Stimulated activated naive CD8-positive, alpha-beta T cell treated with anti-CD3 and anti-CD28 coated beads, Interleukin-15, Interleukin-2, amounts not matched to agents 100 U/mL and 50 U/mL, for 24 hours (primary cell): ENCODE measurements at regions not wholly inside any gene's neighbourhood (a gene's known extent, or its start where the extent isn't known, plus 50 kb on each side); places are given as distances from the start of the nearest gene placed in this dataset.
A peak's percentile ranks its signal among the peaks of the same experiment; 100 is the strongest.

Experiments
- ATAC-seq: fragments of 150-1000 bp; cut with Tn5 transposase; one replicate; pipeline ENCODE4 v1.10.0; 2021
- DNase-seq: peaks from one replicate; pipeline ENCODE4 v3.0.0; 2021

DNA sequence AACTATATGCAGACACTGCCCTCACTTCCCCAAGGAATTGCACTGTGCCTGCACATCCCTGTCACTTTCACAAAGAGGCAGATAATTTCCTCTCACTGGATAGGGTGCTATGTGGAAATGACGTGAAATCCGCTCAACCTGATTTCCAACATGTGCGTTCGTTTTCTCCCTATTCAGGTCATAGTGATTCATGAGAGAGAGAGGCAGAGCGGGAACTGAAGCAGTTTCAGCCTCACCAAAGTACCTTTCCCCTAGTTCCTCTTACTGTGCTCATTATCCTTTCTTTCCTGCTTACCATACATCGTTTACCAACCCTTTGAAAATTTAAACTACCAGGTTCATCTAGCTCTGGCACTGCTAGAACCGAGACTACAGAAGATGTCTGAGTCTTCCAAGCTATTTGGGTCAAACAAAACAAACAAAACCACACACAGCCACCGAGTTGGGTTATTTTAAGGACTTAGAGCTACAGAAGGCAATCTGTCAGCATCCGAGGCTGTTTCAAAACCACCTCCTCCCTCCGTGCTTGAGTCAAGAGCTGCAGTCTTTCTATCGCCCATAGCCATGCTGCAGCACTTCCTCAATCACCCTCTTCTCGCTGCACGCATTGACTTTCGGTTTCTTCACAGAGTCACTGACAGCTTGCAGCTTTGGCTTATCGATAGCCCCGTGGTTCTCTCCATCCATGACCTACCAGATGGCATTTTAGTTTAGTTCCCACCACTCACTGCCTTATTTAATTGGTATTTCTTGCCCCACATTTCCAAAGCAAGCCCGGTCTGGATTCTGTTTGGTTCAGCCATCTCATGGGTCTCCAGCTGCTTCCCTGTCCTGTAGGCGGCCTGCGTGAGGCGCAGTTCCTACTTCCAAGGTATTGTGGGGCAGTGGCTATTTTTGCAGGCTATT is 1395.8 kb downstream of the EFNB2 start:
- peak; percentile 85 for ATAC-seq
- peak; percentile 56 for DNase-seq

DNA sequence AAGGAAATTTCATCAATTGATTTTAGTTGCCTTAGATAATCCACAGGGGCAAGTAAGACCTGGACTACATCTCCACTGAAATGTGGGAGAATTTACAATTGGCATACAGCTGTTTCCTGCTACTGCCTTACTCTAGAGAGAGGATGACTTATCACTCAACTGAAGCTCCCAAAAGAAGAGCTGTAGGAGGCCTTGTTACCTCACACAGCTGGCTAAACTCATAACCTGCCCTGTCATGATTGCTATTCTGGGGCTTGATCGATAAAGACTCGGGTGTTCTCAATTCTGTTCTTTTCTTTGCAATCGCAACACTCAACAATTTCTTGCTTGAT is 1396.4 kb downstream of the EFNB2 start:
- ATAC-seq (peak; percentile 22), DNase-seq (no peak)

GRCh38 chr13:105135852-105136615 is 1399.4 kb downstream of the EFNB2 start:
- no peak for DNase-seq
- no peak for ATAC-seq

DNA sequence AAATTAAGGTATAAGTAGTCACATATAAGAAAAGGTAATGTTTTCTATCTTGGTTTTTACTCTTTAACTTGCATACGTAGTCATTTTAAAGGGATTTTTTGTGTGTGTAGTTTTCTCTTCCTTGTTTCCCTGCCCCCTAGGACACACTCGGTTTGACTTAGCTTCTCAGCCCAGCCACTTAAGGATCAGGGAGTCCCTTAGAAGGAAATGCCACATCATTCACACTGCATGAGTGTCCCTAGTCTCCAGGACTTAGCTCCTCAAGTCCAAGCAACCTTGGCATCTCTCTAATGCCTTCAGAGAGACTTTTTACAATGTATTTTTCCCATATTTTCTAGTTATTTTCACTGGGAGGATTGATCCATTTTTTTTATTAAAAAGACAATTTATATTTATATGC is 1407.7 kb downstream of the EFNB2 start:
- no peak for DNase-seq
- ATAC-seq: no peak

DNA sequence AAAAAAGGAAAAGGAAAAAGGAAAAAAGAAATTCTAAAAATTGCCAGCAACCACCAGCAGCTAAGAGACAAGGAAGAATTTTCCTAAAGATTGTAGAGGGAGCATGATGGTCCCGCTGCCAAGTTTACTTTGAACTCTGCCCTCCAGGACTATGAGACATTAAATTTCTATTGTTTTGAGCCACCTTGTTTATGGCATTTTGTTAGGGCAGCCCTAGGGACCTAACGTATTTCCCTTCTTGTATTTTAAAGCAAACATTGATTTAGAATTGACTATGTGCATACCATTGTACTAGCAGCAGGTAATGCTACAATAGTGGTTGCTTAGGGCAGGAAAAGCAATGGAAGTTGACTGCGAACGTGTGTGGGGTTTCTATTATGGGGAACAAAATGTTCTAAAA is 1414.2 kb downstream of the EFNB2 start:
- DNase-seq (no peak), ATAC-seq (no peak)

- no peak for DNase-seq
- no peak for ATAC-seq
Measured at GRCh38 chr13:105118426-105118985, 1417.0 kb downstream of the EFNB2 start.

GRCh38 chr13:105116966-105117365 is 1418.5 kb downstream of the EFNB2 start:
- DNase-seq: no peak
- ATAC-seq: no peak

- no peak for ATAC-seq
- DNase-seq: no peak
Measured at GRCh38 chr13:105112561-105112960, 1422.9 kb downstream of the EFNB2 start.

GRCh38 chr13:105107781-105108180 is 1427.7 kb downstream of the EFNB2 start:
- DNase-seq (no peak), ATAC-seq (no peak)

- no peak for ATAC-seq
- DNase-seq: no peak
Measured at GRCh38 chr13:105105471-105105870, 1430.0 kb downstream of the EFNB2 start.

GRCh38 chr13:105097521-105097920 is 1437.9 kb downstream of the EFNB2 start:
- no peak for DNase-seq
- ATAC-seq: no peak

GRCh38 chr13:105089858-105090643 is 1445.4 kb downstream of the EFNB2 start:
- ATAC-seq (no peak), DNase-seq (no peak)

- ATAC-seq (no peak), DNase-seq (no peak)
Measured at GRCh38 chr13:105087945-105088344, 1447.5 kb downstream of the EFNB2 start.

GRCh38 chr13:105084931-105085330 is 1450.5 kb downstream of the EFNB2 start:
- DNase-seq: no peak
- no peak for ATAC-seq

DNA sequence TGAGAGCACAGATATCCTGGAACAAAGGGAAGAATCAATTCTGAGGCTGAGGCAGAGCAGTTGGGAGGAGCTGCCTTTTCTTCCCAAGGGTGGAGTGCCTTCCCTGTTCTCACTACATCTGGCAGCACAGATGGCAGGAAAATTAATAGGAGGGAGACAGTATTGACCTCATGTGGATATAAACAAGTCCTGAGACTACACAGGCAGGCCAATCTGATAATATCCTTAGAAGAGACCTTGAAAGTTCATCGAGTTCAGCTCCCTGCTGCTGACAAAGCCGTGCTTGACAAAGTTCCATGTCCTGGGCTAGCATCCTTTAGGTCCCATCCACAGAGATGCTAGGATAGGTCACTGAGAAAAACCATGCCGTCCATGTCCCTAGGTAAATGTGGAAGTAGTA is 1451.5 kb downstream of the EFNB2 start:
- no peak for DNase-seq
- ATAC-seq: no peak

DNA sequence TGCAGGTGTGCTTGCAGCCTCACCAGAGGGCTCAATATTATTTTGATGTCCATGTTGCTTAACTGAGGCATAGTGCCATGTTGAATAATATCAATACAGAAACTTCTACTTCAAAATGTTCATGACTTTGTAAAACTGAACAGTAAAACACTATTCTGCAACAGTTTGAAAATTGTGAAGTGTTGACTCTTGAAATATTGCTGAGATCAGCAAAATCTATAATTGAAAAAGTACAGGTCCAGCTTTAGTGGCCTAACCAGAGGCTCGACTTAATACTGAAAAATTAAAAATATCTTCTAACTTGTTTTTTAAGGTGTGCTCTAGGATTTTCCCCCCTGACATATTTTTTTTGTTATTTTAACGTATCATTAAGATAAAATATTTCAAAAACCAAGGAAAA is 1460.7 kb downstream of the EFNB2 start:
- DNase-seq (no peak), ATAC-seq (no peak)

DNA sequence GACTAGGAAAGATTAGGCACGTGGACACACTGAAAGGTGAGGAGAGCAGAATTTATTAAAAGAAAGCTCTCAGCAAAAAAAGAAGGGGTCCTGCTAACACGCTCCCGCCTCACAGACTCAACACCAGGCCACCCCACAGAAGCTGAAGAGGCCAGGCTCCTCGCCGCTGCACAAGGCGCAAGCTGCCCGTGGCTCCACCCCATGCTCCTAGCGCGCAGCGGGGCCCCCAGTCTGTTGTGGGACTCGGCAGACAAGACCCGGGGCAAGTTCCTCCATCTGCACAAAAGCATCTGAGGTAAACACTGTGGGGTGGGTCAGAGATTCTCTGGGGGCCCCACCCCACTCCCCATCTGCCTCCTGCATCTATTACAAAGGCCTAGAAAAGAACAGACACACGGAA is 1462.4 kb downstream of the EFNB2 start:
- ATAC-seq: no peak

DNA sequence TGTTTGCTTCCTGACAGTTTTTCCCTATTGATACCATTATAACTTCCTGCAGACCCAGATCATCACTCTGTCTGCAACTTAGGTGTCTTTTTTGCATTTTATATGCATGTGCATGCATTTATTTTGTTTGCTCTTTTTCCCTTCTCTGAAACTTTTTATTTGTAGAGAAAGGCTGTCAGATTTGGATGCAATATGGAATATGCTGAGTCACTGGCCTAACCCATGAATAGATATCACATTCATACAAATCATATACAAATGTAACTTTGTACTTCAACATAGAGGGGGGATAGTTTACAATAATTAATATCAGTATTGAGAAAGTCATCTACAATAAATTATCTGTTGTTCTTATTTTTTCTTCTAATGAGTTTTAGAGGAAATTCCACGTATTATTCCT is 1465.0 kb downstream of the EFNB2 start:
- ATAC-seq (no peak), DNase-seq (no peak)

More for the DNA sequence above, 1462.4 kb downstream of the EFNB2 start:
- no peak for DNase-seq

GRCh38 chr13:105069106-105069505 is 1466.4 kb downstream of the EFNB2 start:
- ATAC-seq (no peak), DNase-seq (no peak)

DNA sequence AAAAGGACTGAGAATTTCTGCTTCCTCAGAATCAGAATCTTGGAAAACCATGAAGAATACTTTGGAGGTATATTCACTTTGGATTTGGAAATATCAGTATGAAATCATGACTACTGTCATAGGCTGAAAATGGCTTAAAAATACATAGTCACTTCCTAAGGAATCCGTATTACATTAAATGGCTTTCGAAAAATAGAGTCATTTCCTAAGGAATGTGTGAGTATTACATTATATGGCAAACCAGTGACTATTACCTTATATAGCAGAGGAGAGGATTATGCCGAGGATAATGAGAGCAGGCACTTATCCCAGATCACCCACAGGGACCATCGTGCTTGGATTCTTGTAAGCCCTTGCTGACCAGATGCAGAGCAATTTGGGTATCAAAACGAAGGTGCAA is 1471.8 kb downstream of the EFNB2 start:
- ATAC-seq (no peak), DNase-seq (no peak)

GRCh38 chr13:105059786-105060185 is 1475.7 kb downstream of the EFNB2 start:
- ATAC-seq (no peak), DNase-seq (no peak)

- no peak for DNase-seq
- ATAC-seq: no peak
Measured at GRCh38 chr13:105058517-105058916, 1476.9 kb downstream of the EFNB2 start.
